Endothelial cell of umbilical vein (primary cell): ENCODE measurements at regions not wholly inside any gene's neighbourhood (a gene's known extent, or its start where the extent isn't known, plus 50 kb on each side); places are given as distances from the start of the nearest gene placed in this dataset.

Experiments
- BruUV-seq: library from RNA; stranded (reverse); fragments of 400-500 nt; replicated peaks from 2 replicates; lab custom pipeline; 2021; lab: Mats Ljungman, UMichigan
- CTCF ChIA-PET: fragments of 300-600, 350-600 bp; sonication (Branson Sonifier 250); formaldehyde crosslinking; loops from one replicate; lab custom pipeline; 2021; ENCODE audit warnings: antibody characterized with exemption, inconsistent platforms; lab: Charles Lee
- POLR2A ChIA-PET: fragments of 300-600, 350-600 bp; sonication (Branson Sonifier 250); formaldehyde crosslinking; loops from one replicate; lab custom pipeline; 2021; ENCODE audit warnings: antibody characterized with exemption, inconsistent platforms; lab: Charles Lee
- DNase-seq: peaks from one replicate; pipeline ENCODE4 v3.0.0-alpha.2; 2011; ENCODE audit warnings: low read depth, low spot score
- FAIRE-seq: peaks from 2 replicates; lab custom pipeline; 2011; peaks lifted over from hg19 to GRCh38; lab: Jason Lieb, UNC
- H2AFZ ChIP-seq: 2 replicates; pipeline ENCODE4 v1.6.0; 2012; ENCODE audit warnings: low read depth, low read length, control low read depth, inconsistent platforms
- H3K27ac ChIP-seq: 2 replicates; pipeline ENCODE4 v1.5.1; 2011; ENCODE audit warnings: low read depth, mild to moderate bottlenecking, control low read depth, low read length, moderate library complexity; ENCODE audit not compliant: insufficient read depth
- H3K27me3 ChIP-seq, 2 experiments: 2 replicates each; pipeline versions ENCODE4 v1.6.0 to v1.6.1; 2011; ENCODE audit warnings: low read length in 2 of 2, mixed read lengths in 1 of 2; ENCODE audit not compliant: control insufficient read depth in 2 of 2, insufficient read depth in 2 of 2
- H3K36me3 ChIP-seq, 2 experiments: 2 replicates in 1 of 2; 3 replicates in 1 of 2; pipeline ENCODE4 v1.5.1; 2011; ENCODE audit warnings: low read length in 2 of 2, mild to moderate bottlenecking in 1 of 2, moderate library complexity in 1 of 2; ENCODE audit not compliant: control insufficient read depth in 2 of 2, insufficient read depth in 2 of 2; ENCODE audit errors: extremely low read depth in 1 of 2
- H3K4me1 ChIP-seq: 3 replicates; pipeline ENCODE4 v1.5.1; 2011; ENCODE audit warnings: mild to moderate bottlenecking, low read length; ENCODE audit not compliant: control insufficient read depth, insufficient read depth; ENCODE audit errors: extremely low read depth
- H3K4me2 ChIP-seq: 2 replicates; pipeline ENCODE4 v1.6.1; 2011; ENCODE audit warnings: low read length, control low read depth, mixed read lengths; ENCODE audit not compliant: insufficient read depth
- H3K4me3 ChIP-seq, 3 experiments: fragments of 200-600 bp in 1 of 3; sonication (generic), shearing (Covaris generic) in 1 of 3; replicated peaks in 1 of 3; 2 replicates each; pipeline ENCODE4 v1.5.1; 2011 to 2016; ENCODE audit warnings: control low read depth in 3 of 3, low read length in 3 of 3, mild to moderate bottlenecking in 2 of 3, inconsistent platforms in 1 of 3, low read depth in 1 of 3, moderate library complexity in 1 of 3; ENCODE audit not compliant: insufficient read depth in 1 of 3
- H3K79me2 ChIP-seq: 2 replicates; pipeline ENCODE4 v1.6.0; 2012; ENCODE audit warnings: low read length, inconsistent platforms; ENCODE audit not compliant: control insufficient read depth, insufficient read depth
- H3K9ac ChIP-seq: replicated peaks from 2 replicates; pipeline ENCODE3; 2011; ENCODE audit warnings: low read length, control low read depth; ENCODE audit not compliant: insufficient read depth; ENCODE audit errors: extremely low read depth
- H3K9me1 ChIP-seq: replicated peaks from 3 replicates; pipeline ENCODE4 v1.6.0; 2011; ENCODE audit warnings: mild to moderate bottlenecking, low read length; ENCODE audit not compliant: control insufficient read depth, insufficient read depth; ENCODE audit errors: extremely low read depth
- H3K9me3 ChIP-seq: replicated peaks from 2 replicates; pipeline ENCODE4 v1.5.1; 2012; ENCODE audit warnings: low read length, inconsistent platforms; ENCODE audit not compliant: control insufficient read depth, insufficient read depth
- H4K20me1 ChIP-seq: replicated peaks from 2 replicates; pipeline ENCODE3; 2011; ENCODE audit warnings: mild to moderate bottlenecking, low read length; ENCODE audit not compliant: control insufficient read depth, insufficient read depth; ENCODE audit errors: extremely low read depth
- EZH2 ChIP-seq: IDR thresholded peaks from 2 replicates; pipeline ENCODE4 v1.6.1; 2012; ENCODE audit warnings: borderline replicate concordance, low read depth, mild to moderate bottlenecking, moderate library complexity, low read length, inconsistent platforms; ENCODE audit not compliant: severe bottlenecking
- FOS ChIP-seq: IDR thresholded peaks from 2 replicates; pipeline ENCODE4 v1.6.1; 2011; ENCODE audit warnings: mild to moderate bottlenecking, low read length, moderate library complexity, borderline replicate concordance; ENCODE audit not compliant: insufficient read depth
- GATA2 ChIP-seq: IDR thresholded peaks from 2 replicates; pipeline ENCODE4 v1.7.0; 2011; ENCODE audit warnings: low read depth, mild to moderate bottlenecking, moderate library complexity, mixed read lengths, low read length; ENCODE audit not compliant: insufficient read length, insufficient read depth
- JUN ChIP-seq: IDR thresholded peaks from 2 replicates; pipeline ENCODE4 v1.6.1; 2011; ENCODE audit warnings: borderline replicate concordance, low read depth; ENCODE audit not compliant: insufficient read length, insufficient read depth
- MYC ChIP-seq: IDR thresholded peaks from one replicate; pipeline ENCODE4 v1.6.1; 2011; ENCODE audit warnings: mild to moderate bottlenecking, low read depth, low read length
- POLR2A ChIP-seq: IDR thresholded peaks from 2 replicates; pipeline ENCODE4 v1.6.1; 2012; ENCODE audit warnings: low read depth, mild to moderate bottlenecking, control low read depth, low read length
- POLR2AphosphoS5 ChIP-seq: IDR thresholded peaks from 2 replicates; pipeline ENCODE4 v1.6.1; 2012; ENCODE audit warnings: low read depth, mild to moderate bottlenecking, control low read depth, low read length, moderate library complexity; ENCODE audit not compliant: insufficient read depth
- dilution Hi-C: fragments of 300-500 bp; cut with MboI; formaldehyde crosslinking; loops from one replicate; pipeline ENCODE4 v1.15.0; 2019; ENCODE audit warnings: low sequenced_read_pairs; ENCODE audit not compliant: extremely low pct_ligation_motif_present
- intact Hi-C: fragments of 100-400 bp; cut with micrococcal nuclease; formaldehyde crosslinking; loops from one replicate; pipeline ENCODE4 v1.10.0; 2022
- TF ChIP-seq, protein P1 (sequence below): IDR thresholded peaks from 2 replicates; pipeline ENCODE4 v1.6.1; 2011; ENCODE audit not compliant: insufficient read depth, insufficient read length
- TF ChIP-seq, protein P2 (sequence below), 2 donors: IDR thresholded peaks; 1 replicate in 1 of 2; 2 replicates in 1 of 2; pipeline ENCODE4 v1.5.1; 2011; ENCODE audit warnings: low read length in 2 of 2, mild to moderate bottlenecking in 2 of 2, moderate library complexity in 2 of 2, control low read depth in 1 of 2, inconsistent platforms in 1 of 2, low read depth in 1 of 2; ENCODE audit not compliant: insufficient read depth in 1 of 2; ENCODE audit errors: extremely low read depth in 1 of 2

DNA sequence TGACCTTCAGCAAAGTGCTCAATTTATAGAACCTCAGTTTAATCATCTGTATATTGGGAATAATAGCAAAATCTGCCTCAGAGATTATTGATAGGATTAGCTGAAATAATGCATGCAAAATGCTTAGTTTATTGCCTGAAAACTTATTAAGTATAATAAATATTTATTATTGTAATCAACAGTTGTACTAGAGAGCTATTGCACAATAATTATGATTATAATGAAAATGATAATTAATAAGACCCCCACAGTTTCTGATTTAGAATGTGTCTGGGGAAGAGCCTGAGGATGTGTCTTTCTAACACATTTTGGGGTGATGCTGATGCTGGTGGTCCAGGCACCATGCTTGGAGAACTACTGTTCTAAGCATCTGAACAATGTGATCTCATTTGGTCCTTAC lies 419.6 kb downstream of the NPIPA7 start:
- Histone ChIP-seq H3K27ac (no peak overlapping the region), H4K20me1 (no peaks in the 10 kb centered on the region), H3K27me3 (no peaks in the 10 kb centered on the region), H3K9me1 (no peaks in the 10 kb centered on the region), H3K9me3 (peaks cover 13% of the 10 kb centered on the region), H2AFZ (no peak overlapping the region), H3K36me3 (no peaks in the 10 kb centered on the region), H3K9ac (no peak overlapping the region), H3K4me1 (no peaks in the 10 kb centered on the region), H3K4me3 (no peak overlapping the region), H3K79me2 (no peaks in the 10 kb centered on the region), H3K4me2 (no peak overlapping the region)
- TF ChIP-seq FOS (no peak), JUN (no peak), POLR2A (no peak), POLR2AphosphoS5 (no peak), GATA2 (no peak), EZH2 (no peak), MYC (no peak)
- TF ChIP-seq, protein P1, sequence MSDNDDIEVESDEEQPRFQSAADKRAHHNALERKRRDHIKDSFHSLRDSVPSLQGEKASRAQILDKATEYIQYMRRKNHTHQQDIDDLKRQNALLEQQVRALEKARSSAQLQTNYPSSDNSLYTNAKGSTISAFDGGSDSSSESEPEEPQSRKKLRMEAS: no peak
- TF ChIP-seq, protein P2, sequence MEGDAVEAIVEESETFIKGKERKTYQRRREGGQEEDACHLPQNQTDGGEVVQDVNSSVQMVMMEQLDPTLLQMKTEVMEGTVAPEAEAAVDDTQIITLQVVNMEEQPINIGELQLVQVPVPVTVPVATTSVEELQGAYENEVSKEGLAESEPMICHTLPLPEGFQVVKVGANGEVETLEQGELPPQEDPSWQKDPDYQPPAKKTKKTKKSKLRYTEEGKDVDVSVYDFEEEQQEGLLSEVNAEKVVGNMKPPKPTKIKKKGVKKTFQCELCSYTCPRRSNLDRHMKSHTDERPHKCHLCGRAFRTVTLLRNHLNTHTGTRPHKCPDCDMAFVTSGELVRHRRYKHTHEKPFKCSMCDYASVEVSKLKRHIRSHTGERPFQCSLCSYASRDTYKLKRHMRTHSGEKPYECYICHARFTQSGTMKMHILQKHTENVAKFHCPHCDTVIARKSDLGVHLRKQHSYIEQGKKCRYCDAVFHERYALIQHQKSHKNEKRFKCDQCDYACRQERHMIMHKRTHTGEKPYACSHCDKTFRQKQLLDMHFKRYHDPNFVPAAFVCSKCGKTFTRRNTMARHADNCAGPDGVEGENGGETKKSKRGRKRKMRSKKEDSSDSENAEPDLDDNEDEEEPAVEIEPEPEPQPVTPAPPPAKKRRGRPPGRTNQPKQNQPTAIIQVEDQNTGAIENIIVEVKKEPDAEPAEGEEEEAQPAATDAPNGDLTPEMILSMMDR (IDR thresholded peaks at IDR 0.05; ENCODE audit: extremely low read depth in 1 of 2, insufficient read depth in 1 of 2, low read depth in 1 of 2, low read length in 2 of 2): no peak
- ChIA-PET POLR2A (no interaction called here), CTCF (no interaction called here)
- no peak for DNase-seq
- dilution Hi-C loops (no loop called here), intact Hi-C loops (no loop called here)
- no peak for FAIRE-seq
- BruUV-seq: no TSS peak
